NCI-H187 (cell line): ENCODE measurements at regions not wholly inside any gene's neighbourhood (a gene's known extent, or its start where the extent isn't known, plus 50 kb on each side); places are given as distances from the start of the nearest gene placed in this dataset.
A peak's percentile ranks its signal among the peaks of the same experiment; 100 is the strongest.
"Not testable (repeated sequence)": the region's sequence is repeated elsewhere in the genome, so short reads cannot be mapped to it uniquely, and the experiment has no call there.

ENCODE experiments used
- DNase-seq, 2 experiments: peaks; one replicate each; lab custom pipeline; 2025; lab: John Stamatoyannopoulos, UW

DNA sequence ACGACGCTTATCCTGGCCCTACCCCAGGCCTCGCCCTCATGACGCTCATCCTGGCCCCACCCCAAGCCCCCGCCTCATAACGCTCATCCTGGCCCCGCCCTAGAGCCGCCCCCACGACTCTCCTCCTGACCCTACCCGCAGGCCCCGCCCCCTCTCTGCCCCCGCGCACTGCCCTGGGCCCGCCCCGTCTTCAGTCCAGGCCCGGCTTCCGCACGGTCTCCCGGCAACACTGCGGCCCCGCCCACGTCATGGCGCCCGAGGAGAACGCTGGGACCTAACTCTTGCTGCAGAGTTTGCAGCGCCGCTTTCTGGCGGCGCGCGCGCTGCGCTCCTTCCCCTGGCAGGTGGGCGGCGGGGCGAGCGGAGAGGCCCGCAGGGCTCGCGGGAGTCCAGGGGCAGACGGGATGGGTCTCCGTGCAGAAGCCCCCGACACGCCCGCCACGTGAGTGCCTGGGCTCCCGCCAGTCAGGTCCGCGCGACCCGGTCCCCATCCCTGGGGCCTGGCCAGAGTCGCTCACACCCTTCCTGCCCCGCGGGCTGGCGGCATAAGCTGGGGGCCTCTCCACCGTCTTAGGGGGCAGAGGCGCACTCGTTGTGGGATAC lies 52.5 kb upstream of the ROPN1B start:
- peak; percentile 94 to 98 for DNase-seq

DNA sequence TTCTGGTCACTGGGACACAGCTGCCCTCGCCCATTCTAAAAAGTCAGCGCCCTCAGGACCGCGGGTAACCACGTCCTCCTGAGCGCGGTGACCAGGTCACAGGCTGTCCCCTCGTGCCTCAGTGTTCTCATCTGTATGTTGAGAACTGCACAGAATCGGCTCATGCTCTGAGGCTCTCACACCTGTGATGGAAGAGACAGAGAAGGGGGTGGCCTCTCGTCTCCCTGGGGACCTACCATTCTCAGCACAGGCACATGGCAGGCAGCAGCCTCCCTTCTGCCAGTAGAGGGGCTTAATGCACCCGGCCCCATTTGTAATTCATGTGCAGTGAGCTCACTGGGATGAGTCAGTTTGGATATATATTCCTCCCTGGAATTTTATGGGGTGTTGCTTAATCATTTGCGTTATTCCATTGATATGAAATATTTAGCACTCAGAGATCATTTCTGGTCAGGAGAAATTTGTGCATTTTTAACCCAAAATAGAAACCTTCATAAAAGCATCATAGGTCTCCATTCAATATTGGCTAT lies 51.9 kb upstream of the ROPN1B start:
- DNase-seq: not testable (repeated sequence)

DNA sequence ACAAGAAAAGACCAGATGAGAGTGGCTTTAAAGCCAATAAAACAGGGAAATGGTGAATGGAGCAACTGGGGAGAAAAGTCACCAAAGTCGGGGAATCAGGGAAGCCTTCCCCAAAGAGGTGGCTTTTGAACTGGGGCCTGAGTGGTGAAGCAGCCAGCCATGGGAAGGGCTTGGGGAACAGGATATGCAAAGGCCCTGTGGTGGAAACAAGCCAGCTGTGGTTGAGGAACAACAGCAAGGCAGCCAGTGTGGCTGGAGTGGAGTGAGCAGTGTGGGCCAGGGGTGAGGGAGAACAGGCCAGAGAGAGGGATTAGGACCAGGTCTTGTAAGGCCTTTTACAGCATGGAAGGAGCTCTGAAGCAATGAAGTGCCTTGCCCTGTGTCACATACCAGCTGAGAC lies 51.0 kb upstream of the ROPN1B start:
- not testable (repeated sequence) for DNase-seq

DNA sequence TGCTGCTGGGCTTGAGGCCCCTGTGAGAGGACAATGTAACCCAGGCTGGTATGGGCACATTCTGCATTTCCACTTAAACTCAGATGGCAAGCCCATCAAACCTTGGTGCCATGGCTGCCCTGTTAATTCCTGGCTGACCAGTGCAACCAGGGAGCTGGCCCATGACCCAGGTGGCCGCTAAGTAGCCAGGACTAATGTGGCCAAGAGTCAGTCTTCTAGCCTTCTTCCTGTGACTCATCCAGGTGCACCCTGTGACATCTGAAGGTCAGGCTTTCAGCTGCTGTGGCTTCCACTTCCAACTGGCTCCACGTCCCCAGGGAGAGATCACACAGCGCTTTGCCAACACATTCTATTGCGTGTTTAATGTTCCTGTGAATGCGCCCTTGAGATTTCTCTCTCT lies 50.5 kb upstream of the ROPN1B start:
- not testable (repeated sequence) for DNase-seq

DNA sequence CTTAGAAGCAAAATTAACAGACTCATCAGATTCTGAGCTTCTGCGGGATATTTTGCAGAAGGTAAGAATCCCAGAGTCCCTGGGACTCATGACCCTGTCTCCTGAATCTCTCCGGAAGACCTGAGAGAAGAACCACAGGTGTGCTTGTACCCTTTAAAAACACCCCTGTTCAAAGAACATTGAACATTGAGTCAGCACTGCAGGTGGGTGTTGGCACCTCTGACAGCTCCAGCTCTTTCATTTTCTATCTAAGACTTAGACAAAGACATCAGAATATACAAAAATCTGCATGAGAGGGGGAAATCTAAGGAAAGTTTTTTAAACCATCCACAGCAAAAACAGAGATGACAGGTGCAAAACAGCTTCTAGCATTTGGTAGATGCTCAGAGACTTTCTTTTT lies 50.1 kb upstream of the ROPN1B start:
- DNase-seq: not testable (repeated sequence)
